Esophagus muscularis mucosa (tissue), 3 donors: ENCODE measurements at regions not wholly inside any gene's neighbourhood (a gene's known extent, or its start where the extent isn't known, plus 50 kb on each side); places are given as distances from the start of the nearest gene placed in this dataset.

Experiments used
- POLR2A ChIP-seq: fragments of 450-650 bp; IDR thresholded peaks from one replicate; pipeline ENCODE4 v1.6.1; 2017; ENCODE audit warnings: antibody characterized with exemption, moderate library complexity, mild to moderate bottlenecking, low read depth
- TF ChIP-seq, protein P1 (sequence below), 3 experiments: fragments of 200-600 bp in 2 of 3; fragments of 450-650 bp in 1 of 3; sonication (generic) in 2 of 3; IDR thresholded peaks; one replicate each; pipeline ENCODE4 v1.5.1; 2017 to 2019; ENCODE audit warnings: antibody characterized with exemption in 3 of 3, mild to moderate bottlenecking in 2 of 3, moderate library complexity in 1 of 3

DNA sequence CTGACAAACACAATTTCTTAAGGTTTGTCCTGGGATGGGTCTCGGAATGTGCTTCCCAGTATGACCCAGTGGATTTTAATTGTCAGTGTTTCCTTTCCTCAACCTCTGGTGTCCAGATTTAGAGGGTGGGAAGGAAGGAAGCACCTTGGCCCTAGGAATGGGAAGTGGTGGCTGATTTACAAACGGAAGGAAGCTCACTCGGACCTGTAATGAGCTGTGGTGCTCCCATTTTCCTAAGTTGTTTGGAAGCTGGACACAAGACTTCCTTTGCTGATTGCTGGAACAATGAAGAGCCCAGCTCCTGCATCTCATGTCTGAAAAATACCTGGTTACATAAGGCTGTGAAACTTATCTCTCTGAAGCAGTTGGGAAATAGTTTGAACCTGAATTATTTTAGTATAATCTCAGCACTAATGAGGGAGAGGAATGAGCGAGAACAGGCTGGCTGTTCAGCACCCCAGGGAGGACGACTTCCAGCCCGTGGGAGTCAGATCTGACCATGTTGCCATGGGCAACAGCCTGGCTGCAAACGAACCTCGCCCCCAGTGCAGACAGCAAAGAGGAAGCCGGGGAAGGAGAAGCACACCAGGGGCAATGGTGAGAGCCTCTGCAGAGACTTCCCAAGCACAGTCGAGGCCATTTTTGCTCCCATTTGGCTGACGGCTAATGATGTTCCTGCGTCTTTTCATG, 74.4 kb upstream of the ASB18 start:
- TF ChIP-seq POLR2A = no peak
- TF ChIP-seq, protein P1, sequence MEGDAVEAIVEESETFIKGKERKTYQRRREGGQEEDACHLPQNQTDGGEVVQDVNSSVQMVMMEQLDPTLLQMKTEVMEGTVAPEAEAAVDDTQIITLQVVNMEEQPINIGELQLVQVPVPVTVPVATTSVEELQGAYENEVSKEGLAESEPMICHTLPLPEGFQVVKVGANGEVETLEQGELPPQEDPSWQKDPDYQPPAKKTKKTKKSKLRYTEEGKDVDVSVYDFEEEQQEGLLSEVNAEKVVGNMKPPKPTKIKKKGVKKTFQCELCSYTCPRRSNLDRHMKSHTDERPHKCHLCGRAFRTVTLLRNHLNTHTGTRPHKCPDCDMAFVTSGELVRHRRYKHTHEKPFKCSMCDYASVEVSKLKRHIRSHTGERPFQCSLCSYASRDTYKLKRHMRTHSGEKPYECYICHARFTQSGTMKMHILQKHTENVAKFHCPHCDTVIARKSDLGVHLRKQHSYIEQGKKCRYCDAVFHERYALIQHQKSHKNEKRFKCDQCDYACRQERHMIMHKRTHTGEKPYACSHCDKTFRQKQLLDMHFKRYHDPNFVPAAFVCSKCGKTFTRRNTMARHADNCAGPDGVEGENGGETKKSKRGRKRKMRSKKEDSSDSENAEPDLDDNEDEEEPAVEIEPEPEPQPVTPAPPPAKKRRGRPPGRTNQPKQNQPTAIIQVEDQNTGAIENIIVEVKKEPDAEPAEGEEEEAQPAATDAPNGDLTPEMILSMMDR (IDR thresholded peaks at IDR 0.05) = no peak
